Chondrocyte (in vitro differentiated cells): ENCODE measurements at regions not wholly inside any gene's neighbourhood (a gene's known extent, or its start where the extent isn't known, plus 50 kb on each side); places are given as distances from the start of the nearest gene placed in this dataset.

Experiments
- DNase-seq: peaks from one replicate; pipeline ENCODE4 v3.0.0; 2021; ENCODE audit warnings: mixed read lengths, low spot score
- H3K27ac Mint-ChIP-seq: one replicate; pipeline ENCODE4 v1.8.0; 2021; ENCODE audit warnings: mild to moderate bottlenecking, moderate library complexity, mixed read lengths; ENCODE audit not compliant: unreplicated experiment
- H3K27me3 Mint-ChIP-seq: 2 replicates; pipeline ENCODE4 v1.8.0; 2021; ENCODE audit warnings: low read depth, mixed read lengths
- H3K36me3 Mint-ChIP-seq: 2 replicates; pipeline ENCODE4 v1.8.0; 2021; ENCODE audit warnings: low read depth, mixed read lengths
- H3K4me1 Mint-ChIP-seq: 2 replicates; pipeline ENCODE4 v1.8.0; 2021; ENCODE audit warnings: low read depth, mild to moderate bottlenecking, mixed read lengths
- H3K4me3 Mint-ChIP-seq: one replicate; pipeline ENCODE4 v1.8.0; 2021; ENCODE audit warnings: mild to moderate bottlenecking, moderate library complexity, mixed read lengths; ENCODE audit not compliant: unreplicated experiment
- H3K9me3 Mint-ChIP-seq: 2 replicates; pipeline ENCODE4 v1.8.0; 2021; ENCODE audit warnings: low read depth, mixed read lengths
- TF ChIP-seq, protein P1 (sequence below): fragments of 200-600 bp; sonication (generic); IDR thresholded peaks from 2 replicates; pipeline ENCODE4 v1.5.0; 2021; ENCODE audit warnings: antibody characterized with exemption, mild to moderate bottlenecking, moderate library complexity

DNA sequence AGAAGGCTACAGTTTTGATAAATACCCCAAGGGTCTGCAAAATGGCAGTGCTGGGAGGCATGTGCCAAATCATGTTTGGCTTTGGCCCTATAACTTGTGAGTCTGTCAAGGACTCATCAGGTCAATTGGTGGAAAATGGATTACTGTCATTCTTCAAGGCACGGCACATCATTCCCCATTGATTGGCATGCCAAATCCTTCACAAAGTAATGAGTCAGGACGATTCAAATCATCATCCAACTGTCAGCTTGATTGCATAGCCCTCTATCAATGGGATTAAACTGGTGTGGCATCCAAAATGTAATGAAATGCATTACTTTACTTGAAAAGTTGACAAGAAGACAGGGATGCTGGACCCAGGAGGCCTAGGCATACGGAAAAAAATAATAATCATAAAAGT, 441.6 kb upstream of the PIK3C3 start:
- Mint-ChIP-seq H3K27ac (no peak overlapping the region), H3K4me3 (no peak overlapping the region), H3K4me1 (peaks cover 20% of the 10 kb centered on the region), H3K9me3 (peaks cover 4% of the 10 kb centered on the region), H3K27me3 (no peaks in the 10 kb centered on the region), H3K36me3 (no peaks in the 10 kb centered on the region)
- DNase-seq: no peak
- TF ChIP-seq, protein P1, sequence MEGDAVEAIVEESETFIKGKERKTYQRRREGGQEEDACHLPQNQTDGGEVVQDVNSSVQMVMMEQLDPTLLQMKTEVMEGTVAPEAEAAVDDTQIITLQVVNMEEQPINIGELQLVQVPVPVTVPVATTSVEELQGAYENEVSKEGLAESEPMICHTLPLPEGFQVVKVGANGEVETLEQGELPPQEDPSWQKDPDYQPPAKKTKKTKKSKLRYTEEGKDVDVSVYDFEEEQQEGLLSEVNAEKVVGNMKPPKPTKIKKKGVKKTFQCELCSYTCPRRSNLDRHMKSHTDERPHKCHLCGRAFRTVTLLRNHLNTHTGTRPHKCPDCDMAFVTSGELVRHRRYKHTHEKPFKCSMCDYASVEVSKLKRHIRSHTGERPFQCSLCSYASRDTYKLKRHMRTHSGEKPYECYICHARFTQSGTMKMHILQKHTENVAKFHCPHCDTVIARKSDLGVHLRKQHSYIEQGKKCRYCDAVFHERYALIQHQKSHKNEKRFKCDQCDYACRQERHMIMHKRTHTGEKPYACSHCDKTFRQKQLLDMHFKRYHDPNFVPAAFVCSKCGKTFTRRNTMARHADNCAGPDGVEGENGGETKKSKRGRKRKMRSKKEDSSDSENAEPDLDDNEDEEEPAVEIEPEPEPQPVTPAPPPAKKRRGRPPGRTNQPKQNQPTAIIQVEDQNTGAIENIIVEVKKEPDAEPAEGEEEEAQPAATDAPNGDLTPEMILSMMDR: no peak

DNA sequence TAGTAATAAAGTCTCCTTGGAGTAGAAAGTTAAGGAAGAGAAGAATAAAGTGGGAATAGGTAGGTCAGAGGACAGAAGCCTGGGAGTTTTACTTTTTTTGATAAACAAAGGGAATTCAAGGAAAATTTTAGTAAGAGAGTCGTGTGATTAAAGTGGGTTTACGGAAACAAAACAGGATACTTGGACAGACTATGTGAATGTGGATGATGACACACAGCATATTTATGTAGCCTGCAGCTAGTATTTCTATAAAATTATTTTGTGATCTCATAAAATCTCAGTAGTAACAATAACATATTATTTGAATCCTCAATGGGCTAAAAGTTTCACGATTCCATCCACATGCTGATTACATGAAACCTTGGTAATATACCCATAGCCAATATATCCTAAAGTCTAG, 450.7 kb upstream of the PIK3C3 start:
- H3K27ac Mint-ChIP-seq: peak overlapping the region; percentile 81
- no peak for DNase-seq
- TF ChIP-seq, protein P1: no peak
- peaks cover 2% of the 10 kb centered on the region for H3K36me3 Mint-ChIP-seq
- no peak overlapping the region for H3K4me3 Mint-ChIP-seq
- H3K4me1 Mint-ChIP-seq: peaks cover 24% of the 10 kb centered on the region
- H3K27me3 Mint-ChIP-seq: no peaks in the 10 kb centered on the region
- no peaks in the 10 kb centered on the region for H3K9me3 Mint-ChIP-seq

DNA sequence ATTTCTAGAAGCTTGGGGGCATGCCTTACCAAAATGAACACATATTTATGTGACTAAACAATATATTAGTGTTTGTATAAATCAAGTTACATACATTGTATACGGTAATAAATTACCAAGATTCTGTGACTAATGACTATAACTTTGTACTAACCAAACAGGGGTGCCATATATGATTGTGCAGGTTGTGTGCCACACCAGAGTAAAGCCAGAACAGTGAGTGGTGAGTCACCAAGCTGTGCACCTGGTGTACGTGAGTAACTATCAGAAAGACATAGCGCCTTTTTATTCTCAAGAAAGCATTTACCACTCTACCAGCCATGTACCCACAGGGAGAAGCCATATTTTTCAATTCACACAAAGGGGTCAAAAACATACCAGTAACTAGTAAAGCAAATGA, 453.2 kb upstream of the PIK3C3 start:
- H3K36me3 Mint-ChIP-seq: no peaks in the 10 kb centered on the region
- H3K27ac Mint-ChIP-seq: no peak overlapping the region
- no peak overlapping the region for H3K4me3 Mint-ChIP-seq
- H3K4me1 Mint-ChIP-seq: peaks cover 17% of the 10 kb centered on the region
- H3K27me3 Mint-ChIP-seq: no peaks in the 10 kb centered on the region
- no peaks in the 10 kb centered on the region for H3K9me3 Mint-ChIP-seq
- TF ChIP-seq, protein P1: no peak
- DNase-seq: no peak

DNA sequence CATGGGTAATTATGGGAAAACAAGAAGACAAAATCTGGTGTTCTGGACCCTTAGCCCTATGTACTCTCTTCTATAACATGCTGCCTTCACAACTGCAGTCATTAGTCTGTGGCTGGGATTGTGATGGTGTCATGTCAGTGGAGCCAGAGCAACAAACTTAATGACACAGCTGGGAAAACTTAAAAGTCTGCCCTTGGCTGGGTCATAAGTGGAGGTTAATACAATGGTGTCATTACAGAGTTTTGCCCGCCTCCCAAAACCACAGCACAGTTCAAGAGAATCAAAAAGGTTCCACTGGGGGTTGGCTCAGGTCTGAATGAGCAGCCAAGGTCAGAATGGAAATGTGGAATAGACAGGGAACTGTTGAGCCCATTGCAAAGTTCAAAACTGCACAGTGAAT, 455.7 kb upstream of the PIK3C3 start:
- Mint-ChIP-seq H3K27ac (no peak overlapping the region), H3K9me3 (no peaks in the 10 kb centered on the region), H3K4me3 (no peak overlapping the region), H3K4me1 (peaks cover 9% of the 10 kb centered on the region), H3K27me3 (no peaks in the 10 kb centered on the region), H3K36me3 (no peaks in the 10 kb centered on the region)
- TF ChIP-seq, protein P1: no peak
- no peak for DNase-seq

DNA sequence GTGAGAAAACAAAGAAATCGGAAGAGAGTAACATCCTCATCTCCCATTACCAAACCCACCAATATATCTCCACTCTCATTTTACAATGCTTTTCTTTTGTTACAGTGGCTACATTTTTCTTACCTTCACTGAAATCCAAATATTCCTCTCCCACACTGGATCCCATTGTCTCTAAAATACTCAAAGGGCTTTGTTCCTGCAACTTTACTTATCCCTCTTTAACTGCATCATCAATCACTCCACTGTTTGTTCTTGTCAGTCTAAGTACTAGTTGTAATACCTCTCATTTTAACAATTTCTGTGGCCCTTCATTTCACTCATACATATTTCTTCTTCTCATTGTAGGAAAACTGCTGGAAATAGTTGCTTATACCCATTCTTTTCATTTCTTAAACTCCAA, 464.2 kb upstream of the PIK3C3 start:
- H3K4me1 Mint-ChIP-seq: no peaks in the 10 kb centered on the region
- TF ChIP-seq, protein P1: no peak
- H3K9me3 Mint-ChIP-seq: no peaks in the 10 kb centered on the region
- peaks cover 10% of the 10 kb centered on the region for H3K36me3 Mint-ChIP-seq
- H3K4me3 Mint-ChIP-seq: no peak overlapping the region
- no peaks in the 10 kb centered on the region for H3K27me3 Mint-ChIP-seq
- no peak for DNase-seq
- H3K27ac Mint-ChIP-seq: no peak overlapping the region
